NCI-H82 treated with DMSO at 0.1 percent for 48 hours (cell line): ENCODE measurements at regions not wholly inside any gene's neighbourhood (a gene's known extent, or its start where the extent isn't known, plus 50 kb on each side); places are given as distances from the start of the nearest gene placed in this dataset.

Experiments used
- DNase-seq: peaks from one replicate; lab custom pipeline; 2025; ENCODE audit not compliant: unreplicated experiment; lab: John Stamatoyannopoulos, UW

DNA sequence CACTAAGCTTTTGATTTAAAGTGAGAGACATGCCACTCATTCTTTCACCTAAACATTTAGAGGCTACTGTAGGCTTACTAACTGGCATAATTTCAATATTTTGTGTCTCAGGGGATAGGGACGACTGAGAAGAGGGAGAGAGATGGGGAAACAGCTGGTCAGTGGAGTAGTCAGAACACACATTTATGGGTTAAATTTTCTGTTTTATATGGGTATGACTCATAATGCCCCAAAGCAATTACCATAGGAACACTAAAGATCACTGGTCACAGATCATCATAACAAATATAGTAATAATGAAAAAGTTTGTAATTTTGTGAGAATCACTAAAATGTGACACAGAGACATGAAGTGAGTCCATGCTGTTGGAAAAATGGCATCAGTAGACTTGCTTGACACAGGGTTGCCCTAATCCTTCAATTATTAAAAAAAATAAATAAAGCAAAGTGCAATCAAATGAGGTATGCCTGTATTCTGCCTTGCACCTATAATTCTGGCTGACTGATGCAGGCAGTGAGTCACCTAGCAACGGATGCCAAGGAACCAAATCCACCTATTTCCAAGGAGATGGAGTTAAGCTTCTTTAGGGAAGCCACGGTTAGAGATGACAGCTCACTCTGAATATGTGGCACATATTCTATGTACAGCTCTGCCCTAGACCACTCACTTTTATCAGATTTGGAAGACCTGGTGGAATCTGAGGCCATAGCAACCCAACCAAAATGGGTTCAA is 166.1 kb downstream of the MARCHF11 start:
- DNase-seq = no peak

- no peak for DNase-seq
Observed at GRCh38 chr5:16009256-16009655, 170.3 kb downstream of the MARCHF11 start.

DNA sequence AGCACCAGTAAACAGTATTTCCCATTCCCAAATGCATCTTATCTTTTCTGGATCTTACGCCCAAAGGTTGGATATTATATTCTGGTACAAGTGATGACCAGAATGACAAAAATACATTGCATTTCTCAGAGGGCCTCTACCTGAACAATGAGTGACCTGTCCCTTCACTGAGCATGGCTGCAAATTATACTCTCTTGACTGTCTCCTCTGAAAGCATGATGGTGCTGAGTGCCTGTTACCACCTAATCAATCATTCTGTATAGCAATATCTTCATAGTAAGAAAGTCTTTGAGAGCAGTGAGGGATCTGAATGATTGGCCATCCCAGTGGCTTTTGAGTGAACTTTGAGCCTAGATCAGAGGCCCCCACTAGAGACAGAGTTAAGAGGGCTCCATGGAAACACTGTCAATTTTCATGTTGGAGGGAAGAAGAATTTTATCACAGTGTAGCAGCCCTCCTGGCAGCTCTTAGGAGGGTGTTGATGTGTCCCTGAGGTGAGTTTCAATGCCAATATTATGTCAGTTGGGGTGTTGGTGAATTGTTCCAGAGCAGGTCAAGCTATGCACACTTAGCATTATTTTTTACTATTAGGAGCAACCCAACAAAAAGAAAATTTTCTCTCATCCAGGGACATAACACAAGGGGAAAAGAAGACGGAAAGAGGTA is 171.7 kb downstream of the MARCHF11 start:
- DNase-seq = no peak

DNA sequence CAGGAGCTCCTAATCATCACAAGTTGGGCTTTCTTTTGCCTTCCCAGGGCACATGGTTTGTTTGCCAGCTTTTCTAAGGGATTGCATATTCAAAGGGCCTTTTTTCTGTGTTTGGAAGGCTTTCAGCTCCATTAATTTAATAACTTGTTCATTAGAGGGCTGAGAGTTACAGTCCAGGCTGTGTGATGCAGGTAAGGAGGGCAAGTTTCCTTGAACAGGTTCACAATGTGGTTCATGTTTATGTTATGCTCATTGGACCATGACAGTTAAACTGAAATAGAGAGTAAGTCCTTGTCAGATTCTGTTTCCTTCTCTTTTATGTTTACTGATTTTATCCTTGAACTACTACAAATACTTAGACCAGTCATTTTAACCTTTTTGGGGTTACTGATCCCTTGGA is 174.4 kb downstream of the MARCHF11 start:
- no peak for DNase-seq

DNA sequence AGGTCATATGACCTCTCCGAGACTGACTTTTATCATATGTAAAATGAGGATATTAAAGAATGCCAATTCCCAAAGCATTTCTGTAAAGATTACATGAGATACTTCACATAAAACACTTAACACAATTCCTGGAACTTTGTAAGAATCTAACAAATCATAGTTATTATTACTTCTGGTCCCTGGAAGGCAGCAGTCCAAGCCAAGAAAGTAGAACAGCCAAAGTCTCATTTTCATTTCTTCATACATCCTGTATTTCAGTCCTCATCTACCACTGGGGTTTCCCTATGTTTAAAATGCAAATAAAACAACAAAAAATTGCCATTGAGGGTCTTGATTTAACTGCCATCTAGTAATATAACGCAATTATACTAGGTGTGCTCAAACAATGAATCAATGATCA is 179.5 kb downstream of the MARCHF11 start:
- DNase-seq = no peak

- DNase-seq = peak; percentile 3
Observed at GRCh38 chr5:15995341-15996052, 184.1 kb downstream of the MARCHF11 start.

DNA sequence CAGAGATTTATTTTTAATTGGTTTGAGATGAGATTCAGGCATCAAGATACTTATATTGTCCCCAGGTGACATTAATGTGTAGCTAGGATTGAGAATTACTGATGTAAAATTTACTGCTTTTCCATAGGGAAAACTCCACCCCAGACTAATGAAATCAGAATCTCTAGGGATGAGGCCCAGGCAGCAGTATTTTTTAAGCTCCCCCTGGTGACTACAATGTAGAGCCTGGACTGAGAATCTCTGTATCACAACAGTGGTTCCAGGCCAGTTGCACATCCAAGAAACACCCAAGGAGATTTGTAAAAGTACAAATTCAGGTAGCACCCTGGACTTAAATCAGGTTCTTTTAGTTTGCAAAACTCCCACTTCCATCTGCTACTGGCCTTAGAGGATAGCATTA is 185.7 kb downstream of the MARCHF11 start:
- no peak for DNase-seq

GRCh38 chr5:15993334-15993733 is 186.3 kb downstream of the MARCHF11 start:
- no peak for DNase-seq

DNA sequence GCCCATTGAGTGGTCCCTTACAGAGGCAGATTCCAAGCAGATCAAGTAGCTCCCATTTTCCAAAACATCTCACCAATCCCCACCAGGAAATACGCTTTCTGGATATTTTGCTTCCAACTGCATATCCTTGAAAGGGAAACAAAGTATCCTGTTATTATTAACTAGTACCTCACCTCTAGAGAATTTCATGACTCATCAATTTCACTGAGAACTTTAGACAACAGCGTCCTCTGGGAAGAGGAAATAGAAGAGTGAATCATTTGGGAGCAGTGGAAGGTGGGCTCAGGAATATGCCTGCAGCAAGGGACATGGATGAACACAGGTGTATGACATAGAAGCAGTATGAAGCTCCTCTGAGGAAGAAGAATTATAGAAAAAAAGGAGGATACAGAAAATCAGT is 186.7 kb downstream of the MARCHF11 start:
- DNase-seq = no peak

GRCh38 chr5:15991586-15991985 is 188.0 kb downstream of the MARCHF11 start:
- no peak for DNase-seq
